RWPE2 (cell line): ENCODE measurements at regions not wholly inside any gene's neighbourhood (a gene's known extent, or its start where the extent isn't known, plus 50 kb on each side); places are given as distances from the start of the nearest gene placed in this dataset.

Experiments used
- ATAC-seq: fragments of 200-7000 bp; cut with Tn5 transposase; 3 replicates; pipeline ENCODE4 v1.9.1; 2021; ENCODE audit warnings: low read depth
- DNase-seq: peaks from one replicate; pipeline ENCODE4 v3.0.0-alpha.2; 2020; ENCODE audit warnings: low spot score
- H3K27ac ChIP-seq: fragments of 450-650 bp; 2 replicates; pipeline ENCODE4 v1.5.1; 2017; ENCODE audit warnings: mild to moderate bottlenecking; ENCODE audit not compliant: poor library complexity, severe bottlenecking
- H3K27me3 ChIP-seq: fragments of 250-450 bp; sonication (Bioruptor Pico); 2 replicates; pipeline ENCODE4 v1.5.1; 2021; ENCODE audit warnings: mild to moderate bottlenecking, moderate library complexity; ENCODE audit not compliant: insufficient read depth, poor library complexity, severe bottlenecking
- H3K36me3 ChIP-seq: fragments of 250-450 bp; sonication (Bioruptor Pico); 2 replicates; pipeline ENCODE4 v1.5.1; 2020; ENCODE audit warnings: low read depth, mild to moderate bottlenecking, moderate library complexity
- H3K4me1 ChIP-seq: fragments of 250-450 bp; sonication (Bioruptor Pico); 2 replicates; pipeline ENCODE4 v1.5.1; 2021; ENCODE audit warnings: mild to moderate bottlenecking, moderate library complexity; ENCODE audit not compliant: insufficient read depth, poor library complexity, severe bottlenecking
- H3K4me3 ChIP-seq: fragments of 250-450 bp; sonication (Bioruptor Pico); 2 replicates; pipeline ENCODE4 v1.5.1; 2021; ENCODE audit warnings: mild to moderate bottlenecking, moderate library complexity; ENCODE audit not compliant: severe bottlenecking
- H3K9me3 ChIP-seq: fragments of 250-450 bp; sonication (Bioruptor Pico); 2 replicates; pipeline ENCODE4 v1.5.1; 2021; ENCODE audit warnings: mild to moderate bottlenecking, moderate library complexity; ENCODE audit not compliant: severe bottlenecking
- CTCF ChIP-seq: fragments of 450-650 bp; IDR thresholded peaks from one replicate; pipeline ENCODE4 v1.5.1; 2017; ENCODE audit warnings: mild to moderate bottlenecking, moderate library complexity; ENCODE audit not compliant: poor library complexity, severe bottlenecking

GRCh38 chr2:240253583-240254145 lies 113.2 kb upstream of the OTOS start:
- no peak for ATAC-seq
- Histone ChIP-seq H3K27ac (no peak overlapping the region), H3K27me3 (no peaks in the 10 kb centered on the region), H3K4me3 (no peak overlapping the region), H3K9me3 (no peaks in the 10 kb centered on the region), H3K36me3 (no peaks in the 10 kb centered on the region), H3K4me1 (peaks cover 31% of the 10 kb centered on the region)
- TF ChIP-seq CTCF: no peak
- DNase-seq: no peak

DNA sequence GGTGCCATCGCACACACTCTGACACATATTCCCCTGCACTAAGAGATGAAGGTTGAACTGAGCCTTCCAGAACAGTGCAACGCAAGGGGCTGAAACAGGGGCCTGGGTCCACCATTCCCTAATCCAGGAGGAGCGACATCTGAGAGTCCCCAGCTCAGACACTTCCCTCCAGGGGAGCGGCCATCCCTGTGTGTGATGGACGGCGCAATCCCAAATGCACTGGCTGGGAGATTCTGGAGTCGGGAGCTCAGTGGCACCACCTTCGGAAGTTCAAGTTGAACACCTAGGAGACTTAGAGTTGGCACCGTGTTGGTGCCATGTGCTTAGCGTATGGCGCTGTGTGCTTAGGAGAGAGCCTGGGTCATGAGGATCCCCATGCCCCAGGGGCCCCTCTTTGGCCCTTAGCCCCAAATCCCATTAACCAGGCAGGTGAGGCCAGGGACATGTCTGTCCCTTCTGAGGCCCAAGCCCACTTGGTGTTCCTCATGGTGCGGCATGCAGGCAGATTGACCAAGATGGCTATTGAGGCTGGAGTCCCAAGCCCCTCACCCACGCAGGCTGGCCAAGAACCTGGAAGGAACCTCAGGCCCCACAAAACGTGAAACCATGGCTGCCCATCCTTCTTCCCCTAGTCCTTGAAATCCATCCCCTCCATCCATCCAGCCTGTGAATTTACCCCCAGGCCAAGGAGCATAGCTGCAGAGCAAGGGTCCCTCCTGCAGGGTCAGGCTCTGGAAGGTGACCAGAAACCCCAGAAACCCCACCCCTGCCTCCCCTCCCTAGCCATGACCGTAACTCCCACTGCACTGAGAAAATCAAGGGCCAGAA lies 114.1 kb upstream of the OTOS start:
- Histone ChIP-seq H3K4me1 (peaks cover 31% of the 10 kb centered on the region), H3K9me3 (no peaks in the 10 kb centered on the region), H3K27ac (no peak overlapping the region), H3K36me3 (no peaks in the 10 kb centered on the region), H3K4me3 (no peak overlapping the region), H3K27me3 (no peaks in the 10 kb centered on the region)
- no peak for TF ChIP-seq CTCF
- ATAC-seq (no peak), DNase-seq (no peak)

DNA sequence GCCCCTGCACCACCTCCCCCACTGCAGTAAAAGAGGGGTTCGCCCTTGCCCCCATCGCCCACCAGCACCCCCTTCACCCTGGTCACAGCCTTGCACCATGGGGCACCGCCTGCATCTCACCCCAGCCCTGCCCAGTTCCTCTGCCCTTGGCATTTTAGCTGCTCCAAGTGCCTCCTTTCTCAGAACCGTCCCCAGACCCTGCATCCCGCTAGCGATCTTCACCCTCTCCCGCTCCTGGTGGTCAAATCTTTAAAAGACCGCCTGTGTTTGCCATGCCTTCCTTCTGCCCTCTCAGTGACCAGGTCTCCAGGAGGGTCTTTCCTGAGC lies 114.7 kb upstream of the OTOS start:
- DNase-seq: peak; percentile 54
- TF ChIP-seq CTCF: no peak
- Histone ChIP-seq H3K27ac (peak overlapping the region; percentile 75), H3K27me3 (no peaks in the 10 kb centered on the region), H3K9me3 (no peaks in the 10 kb centered on the region), H3K36me3 (no peaks in the 10 kb centered on the region), H3K4me1 (peaks cover 31% of the 10 kb centered on the region), H3K4me3 (peak overlapping the region; percentile 21)
- ATAC-seq: no peak

DNA sequence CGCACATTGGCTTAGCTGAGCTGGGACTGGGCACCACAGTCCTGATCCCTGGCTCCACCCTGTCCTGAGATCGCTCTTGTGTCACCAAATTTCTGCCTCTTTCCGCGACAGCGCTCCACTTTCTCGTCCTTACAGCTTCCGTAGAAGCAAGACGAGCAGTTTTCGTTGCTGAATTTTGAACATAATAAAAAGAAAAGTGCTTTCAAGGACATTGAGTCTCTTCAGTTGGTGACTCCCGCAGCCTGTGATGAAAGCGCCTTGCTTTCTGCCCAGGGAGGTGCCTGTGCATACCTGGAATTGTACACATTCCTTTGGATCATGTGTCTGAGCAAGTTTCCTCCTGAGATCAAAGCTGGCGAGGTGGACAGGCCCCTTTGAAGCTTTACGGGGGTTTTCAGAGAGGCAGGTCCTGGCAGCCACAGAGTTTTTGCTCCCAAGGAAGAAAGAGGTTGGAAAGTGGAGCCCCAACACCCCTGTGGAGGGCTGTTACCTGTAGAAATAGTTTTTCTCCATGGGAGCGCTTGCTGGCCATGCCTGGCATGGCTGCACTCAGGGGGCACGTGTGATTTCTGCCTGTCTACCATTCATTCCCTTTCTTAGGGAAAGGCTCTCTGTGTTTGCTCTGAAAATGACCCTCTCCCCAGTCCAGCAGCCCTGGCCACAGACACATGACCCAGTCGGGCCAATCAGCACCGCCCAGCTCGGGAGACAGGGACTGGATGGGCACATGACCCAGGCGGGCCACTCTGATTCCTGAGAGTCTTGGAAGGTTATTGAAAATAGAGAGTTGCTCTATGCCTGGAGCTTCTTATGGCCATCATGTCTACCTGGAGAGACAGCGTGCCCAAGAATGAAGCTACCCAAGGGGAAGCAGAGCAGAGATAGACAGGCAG lies 115.6 kb upstream of the OTOS start:
- H3K36me3 ChIP-seq: no peaks in the 10 kb centered on the region
- H3K4me3 ChIP-seq: peak overlapping the region; percentile 21
- no peaks in the 10 kb centered on the region for H3K27me3 ChIP-seq
- peak; percentile 80 for ATAC-seq
- no peaks in the 10 kb centered on the region for H3K9me3 ChIP-seq
- H3K27ac ChIP-seq: peak overlapping the region; percentile 75
- peak; percentile 75 for DNase-seq
- H3K4me1 ChIP-seq: peaks cover 24% of the 10 kb centered on the region
- no peak for TF ChIP-seq CTCF
